ENCODE measurements at regions not wholly inside any gene's neighbourhood (a gene's known extent, or its start where the extent isn't known, plus 50 kb on each side); places are given as distances from the start of the nearest gene placed in this dataset.
"Not testable (repeated sequence)": the region's sequence is repeated elsewhere in the genome, so short reads cannot be mapped to it uniquely, and the experiment has no call there.

DNA sequence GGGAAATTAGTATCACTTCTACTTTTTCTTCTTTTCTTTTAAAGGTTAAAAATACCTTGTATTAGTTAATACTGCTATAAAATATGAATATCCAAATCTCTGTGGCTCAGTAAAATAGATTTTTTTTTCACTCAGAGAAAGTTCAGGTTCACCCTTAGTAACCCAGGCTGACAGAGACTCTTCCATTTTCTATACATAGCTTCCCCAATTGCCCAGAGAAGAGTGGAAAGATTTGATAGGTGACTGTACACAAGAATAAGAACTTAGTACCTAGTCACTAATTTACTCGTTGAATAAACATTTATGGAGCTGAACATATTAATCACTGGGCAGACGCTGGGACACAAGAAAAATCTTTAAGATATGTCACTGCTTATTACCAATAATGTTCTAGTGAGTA, 77.2 kb upstream of the AGAP9 start:
- H3K9me3 ChIP-seq; H3K27me3 ChIP-seq; intact Hi-C loops (cut with DNase I; ENCODE audit: low total_unique reads); DNase-seq (ENCODE audit: low spot score in 2 of 2); H3K36me3 ChIP-seq; H3K4me3 ChIP-seq; H3K27ac ChIP-seq; H3K4me1 ChIP-seq: not testable (repeated sequence)

DNA sequence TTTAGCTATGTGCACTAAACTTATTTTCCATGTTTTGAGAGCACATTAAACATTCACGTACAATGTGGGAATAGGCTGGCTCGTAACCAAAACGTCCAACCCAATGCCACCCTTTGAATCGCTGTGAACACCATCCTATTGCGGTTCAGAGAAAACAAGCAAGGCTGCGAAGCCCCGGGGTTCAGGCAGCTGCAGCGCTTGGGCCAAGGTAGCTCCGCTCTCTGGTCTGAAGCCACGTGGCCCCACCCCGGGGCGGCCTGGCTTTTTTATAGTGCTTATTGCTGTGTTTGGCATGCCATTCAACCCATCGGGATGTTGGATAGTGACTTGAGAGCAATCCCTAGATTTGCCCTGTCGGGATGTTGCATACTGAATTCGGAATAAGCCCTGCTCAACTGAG, 76.7 kb upstream of the AGAP9 start:
- H3K27ac ChIP-seq; DNase-seq (ENCODE audit: low spot score in 2 of 2); H3K4me3 ChIP-seq; H3K4me1 ChIP-seq; H3K36me3 ChIP-seq; intact Hi-C loops (cut with DNase I; ENCODE audit: low total_unique reads); H3K9me3 ChIP-seq; H3K27me3 ChIP-seq: not testable (repeated sequence)

DNA sequence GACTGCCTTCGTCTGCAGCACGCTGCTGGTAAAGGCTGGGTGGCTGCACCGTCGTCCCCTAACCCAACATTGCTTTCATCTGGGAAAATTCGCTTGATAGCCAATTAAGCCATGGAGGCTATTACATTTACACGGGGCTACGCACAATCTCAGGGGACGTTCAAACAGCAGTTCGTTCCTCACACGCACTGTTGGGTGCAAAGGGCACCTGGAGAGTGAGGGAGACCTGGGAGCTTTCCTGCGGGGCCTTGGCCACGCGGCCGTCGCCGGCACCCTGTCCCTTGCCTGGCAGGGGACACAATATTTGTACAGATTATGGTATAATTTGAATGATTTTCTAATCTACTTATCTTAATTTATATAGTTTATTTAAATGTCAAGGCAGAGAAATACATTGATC, 76.2 kb upstream of the AGAP9 start:
- DNase-seq (ENCODE audit: low spot score in 2 of 2); H3K36me3 ChIP-seq; intact Hi-C loops (cut with DNase I; ENCODE audit: low total_unique reads); H3K9me3 ChIP-seq; H3K27me3 ChIP-seq; H3K4me1 ChIP-seq; H3K27ac ChIP-seq; H3K4me3 ChIP-seq: not testable (repeated sequence)

DNA sequence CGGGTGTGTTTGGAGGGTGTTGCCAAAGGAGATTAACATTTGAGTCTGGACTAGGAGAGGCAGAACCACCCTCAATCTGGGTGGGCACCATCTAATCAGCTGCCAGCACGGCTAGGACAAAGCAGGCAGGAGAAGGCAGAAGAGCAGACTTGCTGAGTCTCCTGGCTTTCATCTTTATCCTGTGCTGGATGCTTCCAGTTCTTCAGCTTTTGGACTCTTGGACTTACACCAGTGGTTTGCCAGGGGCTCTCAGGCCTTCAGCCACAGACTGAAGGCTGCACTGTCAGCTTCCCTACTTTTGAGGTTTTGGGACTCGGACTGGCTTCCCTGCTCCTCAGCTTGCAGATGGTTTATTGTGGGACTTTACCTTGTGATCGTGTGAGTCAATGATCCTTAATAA, 70.4 kb upstream of the AGAP9 start:
- H3K4me1 ChIP-seq; H3K9me3 ChIP-seq; H3K27ac ChIP-seq; H3K36me3 ChIP-seq; H3K4me3 ChIP-seq; DNase-seq (ENCODE audit: low spot score in 2 of 2); intact Hi-C loops (cut with DNase I; ENCODE audit: low total_unique reads); H3K27me3 ChIP-seq: not testable (repeated sequence)

DNA sequence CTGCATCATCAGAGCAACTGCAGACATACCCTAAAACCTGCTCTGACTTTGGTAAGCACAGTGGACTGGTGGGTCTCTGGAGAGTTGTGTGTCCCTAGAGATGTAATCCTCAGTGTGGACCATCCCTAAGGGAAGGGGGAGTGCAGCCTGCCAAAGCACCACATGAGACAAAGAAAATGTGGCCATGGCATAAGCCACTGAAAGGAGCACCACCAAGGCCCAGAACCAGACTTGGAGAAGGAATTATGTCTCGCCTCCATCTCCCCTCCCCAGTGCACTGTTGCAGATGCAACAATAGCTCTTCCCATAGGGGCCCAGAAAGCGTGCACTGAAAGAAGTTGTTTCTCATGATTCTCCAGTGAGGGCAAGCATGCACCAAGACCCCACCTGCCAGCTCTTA, 69.7 kb upstream of the AGAP9 start:
- DNase-seq (ENCODE audit: low spot score in 2 of 2); H3K9me3 ChIP-seq; intact Hi-C loops (cut with DNase I; ENCODE audit: low total_unique reads); H3K27ac ChIP-seq; H3K4me1 ChIP-seq; H3K36me3 ChIP-seq; H3K4me3 ChIP-seq; H3K27me3 ChIP-seq: not testable (repeated sequence)

DNA sequence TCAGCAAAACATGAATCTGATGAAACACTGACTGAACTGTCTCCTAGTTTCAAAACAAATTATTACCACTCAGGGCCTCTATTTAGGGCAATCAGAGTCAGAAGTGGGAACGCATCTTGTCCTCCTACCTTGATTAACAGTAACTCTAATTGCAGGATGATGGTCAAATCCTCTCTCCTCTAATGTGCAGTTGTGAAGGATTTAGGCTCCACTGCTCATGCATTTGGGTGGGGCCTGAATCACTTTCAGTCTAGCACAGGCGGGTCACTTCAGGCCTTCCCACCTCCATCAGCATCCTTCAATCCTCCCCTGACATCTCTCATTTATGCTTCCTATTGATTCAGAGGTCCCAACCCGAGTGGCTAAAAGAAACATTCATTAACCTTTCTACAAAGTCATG, 67.5 kb upstream of the AGAP9 start:
- DNase-seq (ENCODE audit: low spot score in 2 of 2); H3K36me3 ChIP-seq; H3K4me3 ChIP-seq; H3K27ac ChIP-seq; H3K27me3 ChIP-seq; H3K4me1 ChIP-seq; H3K9me3 ChIP-seq; intact Hi-C loops (cut with DNase I; ENCODE audit: low total_unique reads): not testable (repeated sequence)

DNA sequence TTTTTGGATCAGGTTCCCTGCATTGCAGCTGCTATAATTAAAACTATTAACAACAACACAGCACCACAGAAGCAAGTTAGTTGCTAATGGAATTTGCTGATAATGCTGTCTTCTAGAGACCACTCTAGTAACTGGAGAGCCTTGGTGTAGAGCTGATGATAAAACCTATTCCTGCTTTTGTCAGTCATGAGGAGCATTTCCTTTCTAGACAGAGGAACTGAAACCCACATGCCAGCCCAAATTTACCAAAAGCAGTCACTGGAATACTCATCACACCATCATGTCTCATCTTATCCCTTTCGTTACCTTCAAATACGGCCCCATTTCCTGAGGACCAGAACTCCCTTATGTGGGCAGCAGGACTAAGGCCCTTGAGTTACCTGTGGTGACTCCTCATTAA, 67.1 kb upstream of the AGAP9 start:
- H3K4me3 ChIP-seq; H3K4me1 ChIP-seq; intact Hi-C loops (cut with DNase I; ENCODE audit: low total_unique reads); DNase-seq (ENCODE audit: low spot score in 2 of 2); H3K36me3 ChIP-seq; H3K27me3 ChIP-seq; H3K9me3 ChIP-seq; H3K27ac ChIP-seq: not testable (repeated sequence)

DNA sequence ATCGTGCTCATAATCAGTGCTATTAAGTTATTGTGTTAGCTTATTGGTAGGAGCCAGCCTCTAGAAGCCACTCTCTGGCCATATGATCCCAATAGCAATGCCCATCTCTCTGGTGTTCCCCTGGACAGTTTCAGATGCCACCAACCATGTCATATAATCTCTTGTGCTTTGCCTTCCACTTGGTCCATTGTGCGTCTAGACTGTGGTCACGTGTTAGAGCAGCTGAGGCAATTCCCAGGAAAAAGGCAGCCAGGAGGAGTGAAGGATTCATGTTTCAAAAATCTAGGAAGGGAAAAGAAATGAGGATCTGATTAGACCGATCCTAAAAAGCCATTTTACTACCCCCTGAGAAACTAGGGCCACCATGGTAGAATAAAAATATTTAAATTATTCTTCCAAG, 58.6 kb upstream of the AGAP9 start:
- H3K9me3 ChIP-seq; H3K27ac ChIP-seq; intact Hi-C loops (cut with DNase I; ENCODE audit: low total_unique reads); H3K4me3 ChIP-seq; H3K4me1 ChIP-seq; H3K27me3 ChIP-seq; H3K36me3 ChIP-seq; DNase-seq (ENCODE audit: low spot score in 2 of 2): not testable (repeated sequence)

DNA sequence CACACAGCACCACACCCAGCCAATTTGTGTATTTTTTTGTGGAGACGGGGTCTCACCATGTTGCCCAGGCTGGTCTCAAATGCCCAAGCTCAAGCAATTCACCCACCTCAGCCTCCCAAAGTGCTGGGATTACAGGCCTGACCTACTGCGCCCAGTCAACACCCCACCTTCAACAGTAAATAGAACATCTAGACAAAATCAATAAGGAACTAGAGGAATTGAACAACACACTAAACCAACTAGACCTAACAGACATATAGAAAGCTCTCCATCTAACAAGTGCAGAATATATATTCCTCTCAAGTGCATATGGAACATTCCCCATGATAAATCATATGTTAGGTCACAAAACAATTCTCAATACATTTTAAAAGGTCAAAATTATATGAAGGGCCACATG, 56.6 kb upstream of the AGAP9 start:
- intact Hi-C loops (cut with DNase I; ENCODE audit: low total_unique reads); H3K27ac ChIP-seq; H3K36me3 ChIP-seq; H3K9me3 ChIP-seq; H3K4me1 ChIP-seq; H3K4me3 ChIP-seq; DNase-seq (ENCODE audit: low spot score in 2 of 2); H3K27me3 ChIP-seq: not testable (repeated sequence)

DNA sequence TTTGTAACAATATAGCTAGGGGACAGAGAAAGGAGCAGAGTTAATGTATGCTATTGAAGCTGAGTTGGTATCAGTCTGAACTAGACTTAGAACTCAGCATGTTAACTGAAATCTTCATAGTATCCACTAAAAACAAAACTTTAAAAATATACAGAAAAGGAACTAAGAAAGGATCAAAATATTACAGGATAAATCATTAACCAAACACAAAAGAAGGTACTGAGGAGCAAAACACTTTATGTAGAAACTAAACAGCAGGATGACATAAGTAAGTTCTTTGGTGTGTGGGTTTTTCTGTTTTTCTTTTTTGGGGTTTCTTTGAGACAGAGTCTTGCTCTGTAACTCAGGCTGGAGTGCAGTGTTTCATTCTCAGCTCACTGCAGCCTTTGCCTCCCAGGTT, 55.1 kb upstream of the AGAP9 start:
- H3K4me1 ChIP-seq; H3K4me3 ChIP-seq; DNase-seq (ENCODE audit: low spot score in 2 of 2); H3K36me3 ChIP-seq; intact Hi-C loops (cut with DNase I; ENCODE audit: low total_unique reads); H3K9me3 ChIP-seq; H3K27me3 ChIP-seq; H3K27ac ChIP-seq: not testable (repeated sequence)

Measured in breast epithelium (tissue), 4 donors.